Fibroblast of lung (primary cell): ENCODE measurements at regions not wholly inside any gene's neighbourhood (a gene's known extent, or its start where the extent isn't known, plus 50 kb on each side); places are given as distances from the start of the nearest gene placed in this dataset.

Source experiments
- CTCF ChIP-seq, 2 donors: IDR thresholded peaks in 1 of 2; conservative IDR thresholded peaks in 1 of 2; 1 replicate in 1 of 2; 2 replicates in 1 of 2; pipeline ENCODE4 v1.5.1; 2011 to 2012; ENCODE audit warnings: low read length in 2 of 2, control low read depth in 1 of 2, inconsistent platforms in 1 of 2, low read depth in 1 of 2, mild to moderate bottlenecking in 1 of 2
- EZH2 ChIP-seq: IDR thresholded peaks from 2 replicates; pipeline ENCODE4 v1.5.1; 2012; ENCODE audit warnings: low read length, control low read depth, mild to moderate bottlenecking; ENCODE audit errors: missing control alignments

GRCh38 chr5:7000310-7000709 lies 287.1 kb downstream of the TENT4A start:
- TF ChIP-seq CTCF (conservative IDR thresholded peaks at IDR 0.05 in 1 of 2, IDR thresholded peaks at IDR 0.05 in 1 of 2; ENCODE audit: low read depth in 1 of 2, low read length in 2 of 2) = no peak
- TF ChIP-seq EZH2 = no peak
